PC-9 (cell line): ENCODE measurements at regions not wholly inside any gene's neighbourhood (a gene's known extent, or its start where the extent isn't known, plus 50 kb on each side); places are given as distances from the start of the nearest gene placed in this dataset.

ENCODE experiments used
- BruUV-seq: library from RNA; stranded (reverse); fragments of 400-500 nt; replicated peaks from 2 replicates; lab custom pipeline; 2021; lab: Mats Ljungman, UMichigan
- CTCF ChIA-PET: fragments of 300-600 bp; sonication (Branson Sonifier 250); formaldehyde crosslinking; loops from one replicate; lab custom pipeline; 2022; ENCODE audit warnings: antibody characterized with exemption; lab: Charles Lee
- POLR2A ChIA-PET: fragments of 300-600 bp; sonication (Branson Sonifier 250); formaldehyde crosslinking; loops from one replicate; lab custom pipeline; 2022; ENCODE audit warnings: antibody characterized with exemption; ENCODE audit not compliant: unreplicated experiment; lab: Charles Lee
- DNase-seq, 2 experiments: peaks; one replicate each; pipeline versions ENCODE4 v3.0.0 to v3.0.0-alpha.2; 2015 to 2022; ENCODE audit warnings: mixed read lengths in 1 of 2
- H2AFZ ChIP-seq: fragments of 200-600 bp; sonication (generic); 2 replicates; pipeline ENCODE4 v1.8.1; 2017; ENCODE audit warnings: antibody characterized with exemption
- H3F3A ChIP-seq: fragments of 200-600 bp; sonication (generic); 2 replicates; pipeline ENCODE4 v1.8.1; 2017; ENCODE audit warnings: antibody characterized with exemption, mild to moderate bottlenecking, low read depth; ENCODE audit not compliant: insufficient read depth
- H3K27ac ChIP-seq: fragments of 200-600 bp; sonication (generic); 2 replicates; pipeline ENCODE4 v1.6.1; 2016; ENCODE audit warnings: mixed run types
- H3K27me3 ChIP-seq: fragments of 200-600 bp; sonication (generic); 2 replicates; pipeline ENCODE4 v1.6.1; 2016; ENCODE audit warnings: low read depth, mixed run types; ENCODE audit not compliant: insufficient read depth
- H3K36me3 ChIP-seq: fragments of 200-600 bp; sonication (generic); 2 replicates; pipeline ENCODE4 v1.6.1; 2016; ENCODE audit warnings: low read depth, mixed run types
- H3K4me1 ChIP-seq: fragments of 200-600 bp; sonication (generic); replicated peaks from 2 replicates; pipeline ENCODE4 v1.6.1; 2016; ENCODE audit warnings: mixed run types; ENCODE audit not compliant: insufficient read depth
- H3K4me2 ChIP-seq: fragments of 200-600 bp; sonication (generic); 2 replicates; pipeline ENCODE4 v1.6.1; 2017; ENCODE audit warnings: mixed run types
- H3K4me3 ChIP-seq: fragments of 200-600 bp; sonication (generic); 2 replicates; pipeline ENCODE4 v1.6.1; 2016; ENCODE audit warnings: mixed run types
- H3K79me2 ChIP-seq: fragments of 200-600 bp; sonication (generic); 2 replicates; pipeline ENCODE4 v1.6.1; 2017; ENCODE audit warnings: low read depth, mixed run types
- H3K9me2 ChIP-seq: fragments of 200-600 bp; sonication (generic); 2 replicates; pipeline ENCODE4 v1.8.1; 2017; ENCODE audit warnings: mild to moderate bottlenecking; ENCODE audit not compliant: insufficient read depth
- H3K9me3 ChIP-seq: fragments of 200-600 bp; sonication (generic); 2 replicates; pipeline ENCODE4 v1.8.1; 2016; ENCODE audit warnings: low read depth; ENCODE audit not compliant: insufficient read depth
- H4K20me1 ChIP-seq: fragments of 200-600 bp; sonication (generic); 2 replicates; pipeline ENCODE4 v1.8.1; 2017; ENCODE audit not compliant: insufficient read depth
- EZH2 ChIP-seq: fragments of 200-600 bp; sonication (generic); IDR thresholded peaks from 2 replicates; pipeline ENCODE4 v1.8.0; 2017; ENCODE audit warnings: antibody characterized with exemption, low read depth
- intact Hi-C: fragments of 100-400 bp; cut with micrococcal nuclease; formaldehyde crosslinking; loops from one replicate; pipeline ENCODE4 v1.10.0; 2022; ENCODE audit not compliant: unreplicated experiment
- TF ChIP-seq, protein P1 (sequence below): fragments of 200-600 bp; sonication (generic); conservative IDR thresholded peaks from 2 replicates; pipeline ENCODE4 v1.6.1; 2017; ENCODE audit warnings: mixed run types, antibody characterized with exemption, mild to moderate bottlenecking, moderate library complexity

DNA sequence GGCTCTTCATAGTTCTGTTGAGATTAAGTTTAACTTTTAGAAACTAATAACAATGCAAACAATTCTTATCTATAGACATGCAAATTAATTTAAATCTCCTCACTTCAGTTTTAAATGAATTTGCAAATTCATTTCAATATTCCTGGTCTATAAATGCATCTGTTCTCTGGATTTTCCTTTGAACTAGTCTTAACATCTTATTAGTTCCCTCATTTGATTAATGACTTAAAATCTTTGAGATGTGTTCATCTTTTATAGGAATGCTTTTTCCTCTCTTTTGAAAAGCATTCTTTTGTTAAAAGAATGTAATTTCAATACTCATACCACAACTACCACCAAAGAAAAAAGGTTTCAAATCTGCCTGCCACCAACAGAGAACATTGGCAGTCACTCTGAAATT is 169.4 kb downstream of the RASEF start:
- H2AFZ ChIP-seq: no peak overlapping the region
- H3F3A ChIP-seq: no peaks in the 10 kb centered on the region

GRCh38 chr9:82894548-82894947 is 168.4 kb downstream of the RASEF start:
- Histone ChIP-seq H3F3A (no peaks in the 10 kb centered on the region), H3K4me1 (no peaks in the 10 kb centered on the region), H3K4me3 (no peak overlapping the region), H2AFZ (no peak overlapping the region), H3K79me2 (no peaks in the 10 kb centered on the region), H3K27ac (no peak overlapping the region), H3K9me3 (no peaks in the 10 kb centered on the region), H3K36me3 (no peaks in the 10 kb centered on the region), H3K9me2 (no peaks in the 10 kb centered on the region), H3K27me3 (no peaks in the 10 kb centered on the region), H3K4me2 (no peak overlapping the region), H4K20me1 (no peaks in the 10 kb centered on the region)
- POLR2A ChIA-PET: no interaction called here
- DNase-seq: no peak
- intact Hi-C loops: no loop called here
- CTCF ChIA-PET: no interaction called here
- TF ChIP-seq, protein P1, sequence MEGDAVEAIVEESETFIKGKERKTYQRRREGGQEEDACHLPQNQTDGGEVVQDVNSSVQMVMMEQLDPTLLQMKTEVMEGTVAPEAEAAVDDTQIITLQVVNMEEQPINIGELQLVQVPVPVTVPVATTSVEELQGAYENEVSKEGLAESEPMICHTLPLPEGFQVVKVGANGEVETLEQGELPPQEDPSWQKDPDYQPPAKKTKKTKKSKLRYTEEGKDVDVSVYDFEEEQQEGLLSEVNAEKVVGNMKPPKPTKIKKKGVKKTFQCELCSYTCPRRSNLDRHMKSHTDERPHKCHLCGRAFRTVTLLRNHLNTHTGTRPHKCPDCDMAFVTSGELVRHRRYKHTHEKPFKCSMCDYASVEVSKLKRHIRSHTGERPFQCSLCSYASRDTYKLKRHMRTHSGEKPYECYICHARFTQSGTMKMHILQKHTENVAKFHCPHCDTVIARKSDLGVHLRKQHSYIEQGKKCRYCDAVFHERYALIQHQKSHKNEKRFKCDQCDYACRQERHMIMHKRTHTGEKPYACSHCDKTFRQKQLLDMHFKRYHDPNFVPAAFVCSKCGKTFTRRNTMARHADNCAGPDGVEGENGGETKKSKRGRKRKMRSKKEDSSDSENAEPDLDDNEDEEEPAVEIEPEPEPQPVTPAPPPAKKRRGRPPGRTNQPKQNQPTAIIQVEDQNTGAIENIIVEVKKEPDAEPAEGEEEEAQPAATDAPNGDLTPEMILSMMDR: no peak
- TF ChIP-seq EZH2: no peak
- BruUV-seq: no TSS peak

More for the DNA sequence above, 169.4 kb downstream of the RASEF start:
- Histone ChIP-seq H3K9me2 (no peaks in the 10 kb centered on the region), H3K79me2 (no peaks in the 10 kb centered on the region), H3K36me3 (no peaks in the 10 kb centered on the region), H3K9me3 (no peaks in the 10 kb centered on the region), H3K4me3 (no peak overlapping the region), H3K27me3 (no peaks in the 10 kb centered on the region), H3K27ac (no peak overlapping the region), H3K4me1 (no peaks in the 10 kb centered on the region), H3K4me2 (no peak overlapping the region), H4K20me1 (no peaks in the 10 kb centered on the region)
- CTCF ChIA-PET: no interaction called here
- POLR2A ChIA-PET: no interaction called here
- DNase-seq: no peak
- intact Hi-C loops: no loop called here
- TF ChIP-seq, protein P1: no peak
- no peak for TF ChIP-seq EZH2
- BruUV-seq: no TSS peak

DNA sequence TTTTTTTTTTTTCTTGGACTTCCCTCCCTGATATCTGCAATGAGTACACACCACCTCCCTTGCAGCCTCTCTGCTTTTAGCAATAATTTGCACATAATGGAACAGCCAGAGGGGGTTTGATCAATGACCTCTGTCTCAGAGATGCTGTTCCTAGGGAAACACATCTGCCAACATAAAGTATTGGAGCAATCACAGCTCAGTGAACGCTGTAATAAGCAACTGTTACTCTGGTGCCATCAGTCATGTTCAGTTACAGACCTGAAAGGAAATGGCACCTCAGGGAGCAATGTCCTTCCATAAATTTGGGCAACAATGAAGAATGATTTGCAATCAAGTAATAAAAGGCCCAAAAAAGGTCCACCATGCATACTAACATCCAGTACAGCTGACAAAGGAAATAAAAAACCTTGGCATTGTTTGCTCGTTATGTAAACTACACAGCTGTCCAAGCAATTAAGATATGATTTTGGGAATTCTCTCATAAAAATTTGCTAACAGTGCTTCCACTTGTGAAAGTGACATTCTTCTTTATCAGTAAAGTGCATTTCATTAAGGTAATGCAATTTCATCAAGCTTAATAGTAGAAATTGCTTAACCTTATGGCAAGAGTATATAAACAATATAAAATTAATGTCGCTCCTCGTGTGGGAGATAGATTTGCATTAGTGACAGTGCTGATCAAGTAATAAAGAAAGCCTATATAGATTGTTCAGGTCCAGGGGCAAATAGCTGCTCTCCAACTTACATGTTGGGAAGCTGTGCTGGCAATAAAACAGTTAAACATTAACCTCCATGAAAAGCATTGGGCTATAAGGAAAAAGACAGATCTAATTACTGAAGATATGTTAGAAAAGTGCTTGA is 167.8 kb downstream of the RASEF start:
- no peaks in the 10 kb centered on the region for H3K9me2 ChIP-seq
- no peaks in the 10 kb centered on the region for H3K9me3 ChIP-seq
- no peak overlapping the region for H3K4me3 ChIP-seq
- no peaks in the 10 kb centered on the region for H3K27me3 ChIP-seq
- CTCF ChIA-PET: no interaction called here
- H3K4me1 ChIP-seq: no peaks in the 10 kb centered on the region
- H4K20me1 ChIP-seq: no peaks in the 10 kb centered on the region
- POLR2A ChIA-PET: no interaction called here
- intact Hi-C loops: no loop called here
- no peak for TF ChIP-seq EZH2
- TF ChIP-seq, protein P1: no peak
- no peak for DNase-seq
- no peak overlapping the region for H3K27ac ChIP-seq
- no TSS peak for BruUV-seq
- no peak overlapping the region for H3K4me2 ChIP-seq
- H3K79me2 ChIP-seq: no peaks in the 10 kb centered on the region
- no peaks in the 10 kb centered on the region for H3K36me3 ChIP-seq
- H2AFZ ChIP-seq: no peak overlapping the region
- H3F3A ChIP-seq: no peaks in the 10 kb centered on the region
